Uterus (tissue), 3 donors: ENCODE measurements at regions not wholly inside any gene's neighbourhood (a gene's known extent, or its start where the extent isn't known, plus 50 kb on each side); places are given as distances from the start of the nearest gene placed in this dataset.
A peak's percentile ranks its signal among the peaks of the same experiment; 100 is the strongest.

Experiments used
- DNase-seq, 2 donors: peaks; one replicate each; pipeline ENCODE4 v3.0.0-alpha.2; 2019 to 2020
- H3K27ac ChIP-seq, 2 donors: fragments of 200-600 bp; sonication (generic); 1 replicate in 1 of 2; 2 replicates in 1 of 2; pipeline ENCODE4 v1.5.1; 2016 to 2018
- H3K27me3 ChIP-seq, 2 donors: fragments of 200-600 bp; sonication (generic); one replicate each; pipeline ENCODE4 v1.5.1; 2018 to 2019; ENCODE audit warnings: control low read depth in 1 of 2
- H3K36me3 ChIP-seq, 2 donors: fragments of 200-600 bp; sonication (generic); one replicate each; pipeline ENCODE4 v1.5.1; 2019; ENCODE audit warnings: control low read depth in 1 of 2
- H3K4me1 ChIP-seq, 2 donors: fragments of 200-600 bp; sonication (generic); one replicate each; pipeline ENCODE4 v1.5.1; 2018 to 2019; ENCODE audit warnings: control low read depth in 1 of 2
- H3K4me3 ChIP-seq, 2 donors: fragments of 200-600 bp; sonication (generic); 1 replicate in 1 of 2; 2 replicates in 1 of 2; pipeline ENCODE4 v1.5.1; 2018 to 2019; ENCODE audit warnings: mild to moderate bottlenecking in 1 of 2
- H3K9me3 ChIP-seq, 2 donors: fragments of 200-600 bp; sonication (generic); one replicate each; pipeline ENCODE4 v1.5.1; 2019; ENCODE audit warnings: control low read depth in 1 of 2
- POLR2A ChIP-seq, 2 donors: fragments of 450-650 bp; IDR thresholded peaks; one replicate each; pipeline ENCODE4 v1.6.1; 2016; ENCODE audit warnings: antibody characterized with exemption in 2 of 2, mild to moderate bottlenecking in 1 of 2, moderate library complexity in 1 of 2
- intact Hi-C: fragments of 100-400 bp; cut with DNase I; formaldehyde crosslinking; loops from one replicate; pipeline ENCODE4 v1.15.1; 2023; ENCODE audit warnings: low total_unique reads
- TF ChIP-seq, protein P1 (sequence below), 4 experiments: fragments of 200-600 bp in 2 of 4; fragments of 450-650 bp in 2 of 4; sonication (generic) in 2 of 4; IDR thresholded peaks; one replicate each; pipeline ENCODE4 v1.5.1; 2016 to 2019; ENCODE audit warnings: antibody characterized with exemption in 4 of 4, mild to moderate bottlenecking in 2 of 4, moderate library complexity in 1 of 4
- donor health status: DM: yes; HTN: yes; CAD: no.

DNA sequence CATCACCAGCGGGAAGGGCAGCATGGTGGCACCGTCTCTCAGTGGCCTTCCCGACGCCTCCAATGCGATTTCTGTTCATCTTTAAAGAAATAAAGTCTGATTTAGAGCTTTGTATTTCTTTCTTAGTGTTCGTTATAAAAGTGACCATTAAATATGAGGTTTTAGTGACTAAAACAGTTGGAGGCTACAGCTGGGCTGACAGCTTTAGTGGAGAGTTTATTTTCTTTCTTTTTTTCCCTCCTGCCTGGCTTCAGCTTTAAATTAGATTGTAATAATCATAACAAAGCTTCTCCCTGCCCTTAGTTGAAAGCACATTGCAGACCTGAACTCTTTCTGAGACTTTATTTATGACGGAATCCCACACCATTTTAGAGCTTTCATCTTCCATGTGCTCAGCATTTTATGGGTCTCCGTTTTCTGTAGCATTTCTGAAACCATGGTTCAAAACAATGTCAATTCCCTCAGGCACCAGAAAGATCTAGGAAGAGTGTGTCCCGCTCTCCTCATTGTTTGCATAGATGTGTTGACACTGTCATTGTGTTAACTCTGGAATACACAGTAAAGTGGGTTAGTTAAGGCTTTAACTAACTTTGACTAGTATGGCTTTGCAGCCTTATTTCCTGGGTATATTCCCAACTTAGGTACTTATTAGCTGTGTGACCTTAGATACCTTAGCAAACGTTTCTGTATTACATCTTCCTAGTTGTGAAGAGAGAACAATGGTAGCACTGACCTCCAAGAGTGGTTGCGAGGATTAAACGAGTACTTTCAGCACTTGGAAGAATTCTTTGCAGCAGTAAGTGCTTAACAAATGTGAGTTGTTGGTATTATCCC lies 97.4 kb upstream of the PGRMC2 start:
- intact Hi-C loops = no loop called here
- Histone ChIP-seq H3K9me3 (no peaks in the 10 kb centered on the region), H3K27ac (peak overlapping the region; percentile 62 to 80), H3K27me3 (no peaks in the 10 kb centered on the region), H3K36me3 (no peaks in the 10 kb centered on the region), H3K4me1 (peaks cover 14 to 17% of the 10 kb centered on the region in 2 donors), H3K4me3 (no peak overlapping the region)
- TF ChIP-seq, protein P1, sequence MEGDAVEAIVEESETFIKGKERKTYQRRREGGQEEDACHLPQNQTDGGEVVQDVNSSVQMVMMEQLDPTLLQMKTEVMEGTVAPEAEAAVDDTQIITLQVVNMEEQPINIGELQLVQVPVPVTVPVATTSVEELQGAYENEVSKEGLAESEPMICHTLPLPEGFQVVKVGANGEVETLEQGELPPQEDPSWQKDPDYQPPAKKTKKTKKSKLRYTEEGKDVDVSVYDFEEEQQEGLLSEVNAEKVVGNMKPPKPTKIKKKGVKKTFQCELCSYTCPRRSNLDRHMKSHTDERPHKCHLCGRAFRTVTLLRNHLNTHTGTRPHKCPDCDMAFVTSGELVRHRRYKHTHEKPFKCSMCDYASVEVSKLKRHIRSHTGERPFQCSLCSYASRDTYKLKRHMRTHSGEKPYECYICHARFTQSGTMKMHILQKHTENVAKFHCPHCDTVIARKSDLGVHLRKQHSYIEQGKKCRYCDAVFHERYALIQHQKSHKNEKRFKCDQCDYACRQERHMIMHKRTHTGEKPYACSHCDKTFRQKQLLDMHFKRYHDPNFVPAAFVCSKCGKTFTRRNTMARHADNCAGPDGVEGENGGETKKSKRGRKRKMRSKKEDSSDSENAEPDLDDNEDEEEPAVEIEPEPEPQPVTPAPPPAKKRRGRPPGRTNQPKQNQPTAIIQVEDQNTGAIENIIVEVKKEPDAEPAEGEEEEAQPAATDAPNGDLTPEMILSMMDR (IDR thresholded peaks at IDR 0.05) = no peak
- TF ChIP-seq POLR2A (IDR thresholded peaks at IDR 0.05) = no peak
- no peak for DNase-seq

DNA sequence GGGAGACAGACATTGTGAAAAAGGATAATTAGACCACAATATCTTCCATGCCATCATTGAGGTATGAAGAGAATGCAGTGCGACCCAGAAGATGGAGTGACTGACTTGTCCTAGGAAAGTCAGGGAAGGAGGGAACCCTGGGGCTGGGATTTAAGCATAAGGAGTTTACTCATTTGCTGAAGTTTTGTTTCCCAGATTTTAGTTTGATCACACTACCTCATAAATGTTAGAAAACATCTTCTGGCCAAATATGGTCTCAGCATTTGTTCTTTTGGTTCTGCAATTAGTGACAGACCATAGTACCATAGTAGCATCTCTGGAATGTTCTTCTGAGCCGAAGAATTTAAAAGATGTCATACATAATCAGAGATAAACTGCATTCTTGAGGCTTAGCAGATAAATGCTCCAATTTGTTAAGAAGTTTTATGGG lies 96.5 kb upstream of the PGRMC2 start:
- no peaks in the 10 kb centered on the region for H3K36me3 ChIP-seq
- intact Hi-C loops = no loop called here
- H3K9me3 ChIP-seq = no peaks in the 10 kb centered on the region
- no peaks in the 10 kb centered on the region for H3K27me3 ChIP-seq
- H3K27ac ChIP-seq = peak overlapping the region; percentile 62 to 80
- H3K4me1 ChIP-seq = peaks cover 13 to 14% of the 10 kb centered on the region in 2 donors
- no peak for DNase-seq
- TF ChIP-seq POLR2A (IDR thresholded peaks at IDR 0.05) = no peak
- TF ChIP-seq, protein P1 (IDR thresholded peaks at IDR 0.05) = no peak
- no peak overlapping the region for H3K4me3 ChIP-seq

DNA sequence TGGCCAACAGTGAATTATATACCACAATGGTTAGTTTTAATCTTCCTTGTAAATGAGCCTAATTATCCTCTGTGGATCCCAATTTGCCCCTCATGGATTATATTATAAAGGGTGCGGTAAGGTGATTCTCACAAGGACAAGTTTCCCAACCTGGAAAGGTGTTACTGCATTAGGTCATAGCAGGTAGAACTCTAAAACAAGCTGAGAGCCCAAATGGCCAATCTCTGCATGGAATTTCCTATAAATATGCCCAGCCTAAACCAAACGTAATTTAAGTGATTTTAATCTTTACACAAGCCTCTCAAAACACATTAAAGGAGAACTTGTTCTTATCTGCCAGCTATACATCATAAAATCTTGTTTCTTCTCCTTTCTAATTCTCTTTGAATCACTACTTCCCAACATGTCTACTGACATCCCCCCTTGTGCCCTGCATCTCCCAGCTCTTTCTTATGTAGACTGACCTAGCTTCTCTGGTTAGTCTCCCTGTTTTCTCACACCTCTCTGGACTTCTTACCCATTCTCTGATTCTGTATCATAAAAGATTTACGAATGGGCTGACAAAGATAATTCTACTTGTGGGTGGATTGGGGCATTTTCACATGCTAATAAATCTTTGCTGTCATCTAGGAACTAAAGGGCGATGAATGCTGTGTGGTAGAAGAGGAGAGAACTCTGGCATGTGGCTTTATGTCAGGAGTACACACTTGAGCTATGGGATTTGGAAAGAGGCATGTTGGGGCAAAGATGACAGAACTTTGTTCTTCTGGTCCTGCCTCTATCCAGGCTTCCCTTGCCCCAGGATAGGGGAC lies 94.3 kb upstream of the PGRMC2 start:
- TF ChIP-seq, protein P1 (IDR thresholded peaks at IDR 0.05) = no peak
- no peak for TF ChIP-seq POLR2A (IDR thresholded peaks at IDR 0.05)
- Histone ChIP-seq H3K4me3 (no peak overlapping the region), H3K4me1 (peaks cover 7 to 13% of the 10 kb centered on the region in 2 donors), H3K27me3 (no peaks in the 10 kb centered on the region), H3K9me3 (no peaks in the 10 kb centered on the region), H3K27ac (no peak overlapping the region), H3K36me3 (no peaks in the 10 kb centered on the region)
- intact Hi-C loops = no loop called here
- DNase-seq = no peak

DNA sequence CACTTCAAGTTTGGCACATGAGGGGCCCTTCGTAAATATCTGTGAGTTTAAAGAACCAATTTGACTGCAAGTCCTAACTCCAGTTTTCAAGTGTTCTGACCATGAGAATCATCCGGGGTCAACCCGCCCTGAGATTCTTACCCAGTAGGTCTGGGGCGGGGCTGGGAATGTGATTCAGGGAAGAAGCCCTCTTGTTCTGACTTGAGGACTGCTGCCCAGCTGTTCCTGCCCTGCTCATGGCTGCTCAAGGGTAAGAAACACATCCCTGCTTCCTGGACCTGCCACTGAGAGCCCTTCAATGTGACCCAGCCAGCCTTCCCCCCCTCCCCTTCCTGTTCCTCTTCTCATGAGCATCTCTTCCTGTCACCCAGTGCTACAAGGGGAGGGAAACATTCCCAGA lies 92.7 kb upstream of the PGRMC2 start:
- intact Hi-C loops = no loop called here
- H3K4me3 ChIP-seq = no peak overlapping the region
- H3K27ac ChIP-seq = no peak overlapping the region
- no peak for DNase-seq
- TF ChIP-seq, protein P1 (IDR thresholded peaks at IDR 0.05) = no peak
- no peak for TF ChIP-seq POLR2A (IDR thresholded peaks at IDR 0.05)
- H3K36me3 ChIP-seq = no peaks in the 10 kb centered on the region
- no peaks in the 10 kb centered on the region for H3K9me3 ChIP-seq
- H3K27me3 ChIP-seq = no peaks in the 10 kb centered on the region
- H3K4me1 ChIP-seq = peaks cover 0 to under 1% of the 10 kb centered on the region in 2 donors

DNA sequence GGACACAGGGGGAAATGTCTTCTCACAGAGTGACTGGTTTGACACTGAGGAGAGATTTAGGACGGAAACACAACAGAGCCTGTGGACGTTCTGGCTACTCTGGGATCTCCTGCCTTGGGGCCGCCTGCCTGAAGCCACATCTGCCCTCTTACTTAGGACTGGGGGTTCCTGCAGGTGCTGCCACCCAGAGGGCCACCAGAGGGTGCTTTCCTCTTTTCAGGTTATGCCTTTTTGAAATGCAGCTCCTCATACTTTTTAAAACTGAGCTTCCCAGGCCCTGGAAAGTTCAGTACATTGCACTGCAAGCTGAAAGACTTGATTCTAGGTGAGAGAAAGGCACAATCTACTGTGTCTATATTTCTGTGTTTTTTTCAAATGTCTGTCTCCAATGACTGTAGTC lies 92.2 kb upstream of the PGRMC2 start:
- peak in 1 of 2 donors; percentile 38 for DNase-seq
- Histone ChIP-seq H3K4me1 (no peaks in the 10 kb centered on the region), H3K36me3 (no peaks in the 10 kb centered on the region), H3K27me3 (no peaks in the 10 kb centered on the region), H3K27ac (no peak overlapping the region), H3K4me3 (no peak overlapping the region), H3K9me3 (no peaks in the 10 kb centered on the region)
- TF ChIP-seq POLR2A (IDR thresholded peaks at IDR 0.05) = no peak
- TF ChIP-seq, protein P1 (IDR thresholded peaks at IDR 0.05) = peak; percentile 19 to 44 (median 33)
- intact Hi-C loops = no loop called here
